ENCODE measurements at regions not wholly inside any gene's neighbourhood (a gene's known extent, or its start where the extent isn't known, plus 50 kb on each side); places are given as distances from the start of the nearest gene placed in this dataset.
"Not testable (repeated sequence)": the region's sequence is repeated elsewhere in the genome, so short reads cannot be mapped to it uniquely, and the experiment has no call there.

DNA sequence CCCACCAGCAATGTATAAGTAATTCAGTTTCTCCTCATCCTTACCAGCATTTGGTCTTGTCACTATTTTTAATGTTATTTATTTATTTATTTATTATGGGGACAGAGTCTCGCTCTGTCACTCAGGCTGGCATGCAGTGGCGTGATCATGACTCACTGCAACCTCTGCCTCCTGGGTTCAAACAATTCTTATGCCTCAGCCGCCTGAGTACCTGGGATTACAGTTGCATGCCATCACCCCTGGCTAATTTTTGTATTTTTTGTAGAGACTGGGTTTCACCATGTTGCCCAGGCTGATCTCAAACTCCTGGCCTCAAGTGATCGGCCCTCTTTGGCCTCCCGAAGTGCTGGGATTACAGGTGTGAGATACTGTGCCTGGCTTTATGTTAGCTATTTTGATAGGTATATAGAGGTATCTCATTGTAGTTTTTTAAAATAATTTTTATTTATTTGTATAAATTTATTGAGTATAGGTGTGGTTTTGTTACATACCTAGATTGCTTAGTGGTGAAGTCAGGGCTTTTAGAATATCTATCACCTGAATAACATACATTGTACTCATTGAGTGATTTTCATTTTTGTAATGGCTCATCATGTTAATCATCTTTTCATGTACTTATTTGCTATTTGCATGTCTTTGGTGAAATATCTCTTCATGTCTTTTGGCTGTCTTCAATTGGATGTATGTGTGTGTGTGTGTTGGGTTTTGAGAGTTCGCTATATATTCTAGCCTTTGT is 53.3 kb downstream of the TANC2 start:
- DNase-seq, result no peak
- no peak overlapping the region for H3K27ac Mint-ChIP-seq
- no peaks in the 10 kb centered on the region for H3K27me3 Mint-ChIP-seq
- no peak overlapping the region for H3K4me3 Mint-ChIP-seq
- H3K36me3 Mint-ChIP-seq (ENCODE audit: low read depth), result no peaks in the 10 kb centered on the region
- H3K9me3 Mint-ChIP-seq, result no peaks in the 10 kb centered on the region
- intact Hi-C loops (cut with micrococcal nuclease), result no loop called here
- H3K4me1 Mint-ChIP-seq, result no peaks in the 10 kb centered on the region

DNA sequence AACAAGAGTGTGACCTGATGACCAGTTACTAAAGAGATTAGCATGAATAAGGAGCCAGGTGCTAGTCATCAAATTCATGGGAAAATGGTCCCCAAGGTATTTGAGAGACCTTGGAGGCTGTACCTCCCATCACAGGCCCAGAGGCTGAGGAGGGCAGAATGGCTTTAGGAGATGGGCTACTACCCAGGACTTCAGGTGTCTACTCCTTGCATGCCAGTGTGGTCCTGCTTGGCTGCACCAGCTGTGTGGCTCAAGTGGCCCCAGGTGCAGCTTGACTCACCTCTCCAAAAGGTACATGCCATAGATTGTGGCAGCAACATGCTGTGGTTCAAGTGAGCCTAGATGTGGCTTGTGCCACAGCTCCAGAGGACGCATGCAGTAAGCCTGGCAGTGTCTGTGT is 56.5 kb downstream of the TANC2 start:
- no peak for DNase-seq
- Mint-ChIP-seq H3K9me3 (no peaks in the 10 kb centered on the region), H3K4me1 (no peaks in the 10 kb centered on the region), H3K27me3 (no peaks in the 10 kb centered on the region), H3K36me3 (ENCODE audit: low read depth) (no peaks in the 10 kb centered on the region), H3K4me3 (no peak overlapping the region), H3K27ac (no peak overlapping the region)
- intact Hi-C loops (cut with micrococcal nuclease), result no loop called here

- no peak overlapping the region for H3K4me3 Mint-ChIP-seq
- H3K27ac Mint-ChIP-seq, result no peak overlapping the region
- no peaks in the 10 kb centered on the region for H3K36me3 Mint-ChIP-seq (ENCODE audit: low read depth)
- no peak for DNase-seq
- H3K4me1 Mint-ChIP-seq, result no peaks in the 10 kb centered on the region
- H3K9me3 Mint-ChIP-seq, result no peaks in the 10 kb centered on the region
- intact Hi-C loops (cut with micrococcal nuclease), result no loop called here
- H3K27me3 Mint-ChIP-seq, result no peaks in the 10 kb centered on the region
These were observed 57.0 kb downstream of the TANC2 start for GRCh38 chr17:63023049-63023448.

GRCh38 chr17:63024201-63024600 is 58.2 kb downstream of the TANC2 start:
- Mint-ChIP-seq H3K9me3 (no peaks in the 10 kb centered on the region), H3K27me3 (peaks cover 5% of the 10 kb centered on the region), H3K27ac (no peak overlapping the region), H3K4me3 (no peak overlapping the region), H3K4me1 (no peaks in the 10 kb centered on the region), H3K36me3 (ENCODE audit: low read depth) (no peaks in the 10 kb centered on the region)
- intact Hi-C loops (cut with micrococcal nuclease), result no loop called here
- DNase-seq, result no peak

DNA sequence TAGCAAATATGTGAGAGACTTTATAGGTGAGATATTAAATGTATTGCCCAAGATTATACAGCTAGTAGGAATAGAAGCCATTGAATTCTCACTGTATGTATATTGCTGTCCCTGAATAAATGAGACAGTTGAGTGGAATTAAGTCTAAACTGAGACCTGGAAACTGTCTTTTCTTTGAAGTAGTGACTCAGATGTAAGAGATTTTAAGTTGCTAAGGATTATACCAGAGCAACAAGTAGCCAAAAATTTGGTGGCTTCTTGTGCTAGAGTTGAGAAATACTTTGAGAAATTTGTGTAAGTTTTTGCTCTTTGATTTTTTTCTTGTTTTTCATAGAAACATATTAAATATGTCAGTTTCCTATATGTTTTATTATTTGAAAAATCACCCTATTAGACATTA is 58.7 kb downstream of the TANC2 start:
- intact Hi-C loops (cut with micrococcal nuclease), result no loop called here
- no peak overlapping the region for H3K4me3 Mint-ChIP-seq
- H3K27ac Mint-ChIP-seq, result no peak overlapping the region
- no peaks in the 10 kb centered on the region for H3K9me3 Mint-ChIP-seq
- H3K36me3 Mint-ChIP-seq (ENCODE audit: low read depth), result no peaks in the 10 kb centered on the region
- no peaks in the 10 kb centered on the region for H3K4me1 Mint-ChIP-seq
- DNase-seq, result no peak
- H3K27me3 Mint-ChIP-seq, result peaks cover 8% of the 10 kb centered on the region

DNA sequence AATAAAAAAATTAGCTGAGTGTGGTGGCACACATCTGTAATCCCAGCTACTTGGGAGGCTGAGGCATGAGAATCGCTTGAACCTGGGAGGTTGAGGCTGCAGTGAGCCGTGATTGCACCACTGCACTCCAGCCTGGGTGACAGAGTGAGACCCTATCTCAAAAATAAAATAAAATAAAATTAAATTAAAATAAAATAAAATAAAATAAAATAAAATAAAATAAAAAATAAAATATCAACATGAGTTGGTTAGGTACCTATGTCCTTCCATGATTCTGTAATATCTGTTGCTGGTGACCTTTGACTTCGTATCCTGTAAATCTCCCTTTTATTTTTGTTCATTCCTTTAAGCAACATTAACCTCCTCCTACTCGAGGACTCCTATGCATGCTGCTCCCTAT is 59.6 kb downstream of the TANC2 start:
- H3K9me3 Mint-ChIP-seq; H3K27me3 Mint-ChIP-seq; H3K36me3 Mint-ChIP-seq (ENCODE audit: low read depth); H3K27ac Mint-ChIP-seq; DNase-seq; H3K4me1 Mint-ChIP-seq; H3K4me3 Mint-ChIP-seq; intact Hi-C loops (cut with micrococcal nuclease): not testable (repeated sequence)

DNA sequence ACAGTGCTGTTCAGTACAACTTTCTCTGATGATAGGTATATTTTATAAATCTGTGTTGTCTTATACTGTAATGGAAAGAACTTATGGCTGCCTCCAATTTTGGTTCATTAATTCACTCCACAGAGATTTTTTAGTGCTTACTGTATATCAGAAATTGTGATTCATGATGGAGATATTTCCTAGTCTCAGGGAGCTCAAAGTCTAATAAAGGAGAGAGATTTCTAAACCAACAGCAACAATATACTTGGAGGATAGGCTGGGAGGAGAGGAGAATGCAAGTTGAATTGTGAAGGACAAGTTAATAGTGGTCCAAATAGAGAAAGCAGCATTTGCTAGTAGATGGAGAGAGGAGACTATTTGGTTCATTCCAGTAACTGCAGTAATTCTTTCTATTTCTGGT is 63.5 kb downstream of the TANC2 start:
- no peaks in the 10 kb centered on the region for H3K4me1 Mint-ChIP-seq
- peaks cover 10% of the 10 kb centered on the region for H3K27me3 Mint-ChIP-seq
- intact Hi-C loops (cut with micrococcal nuclease), result no loop called here
- H3K36me3 Mint-ChIP-seq (ENCODE audit: low read depth), result no peaks in the 10 kb centered on the region
- H3K4me3 Mint-ChIP-seq, result no peak overlapping the region
- H3K27ac Mint-ChIP-seq, result no peak overlapping the region
- no peak for DNase-seq
- no peaks in the 10 kb centered on the region for H3K9me3 Mint-ChIP-seq

- Mint-ChIP-seq H3K36me3 (ENCODE audit: low read depth) (no peaks in the 10 kb centered on the region), H3K4me3 (no peak overlapping the region), H3K27ac (no peak overlapping the region), H3K27me3 (peaks cover 10% of the 10 kb centered on the region), H3K4me1 (no peaks in the 10 kb centered on the region), H3K9me3 (no peaks in the 10 kb centered on the region)
- DNase-seq, result no peak
- intact Hi-C loops (cut with micrococcal nuclease), result no loop called here
These were observed 66.1 kb downstream of the TANC2 start for GRCh38 chr17:63032142-63032541.

GRCh38 chr17:63033142-63033541 is 67.1 kb downstream of the TANC2 start:
- Mint-ChIP-seq H3K27me3 (peaks cover 10% of the 10 kb centered on the region), H3K27ac (no peak overlapping the region), H3K4me3 (no peak overlapping the region), H3K4me1 (no peaks in the 10 kb centered on the region), H3K9me3 (no peaks in the 10 kb centered on the region), H3K36me3 (ENCODE audit: low read depth) (no peaks in the 10 kb centered on the region)
- intact Hi-C loops (cut with micrococcal nuclease), result no loop called here
- no peak for DNase-seq

GRCh38 chr17:63035271-63035670 is 69.2 kb downstream of the TANC2 start:
- H3K4me1 Mint-ChIP-seq, result peaks cover 2% of the 10 kb centered on the region
- intact Hi-C loops (cut with micrococcal nuclease), result no loop called here

DNA sequence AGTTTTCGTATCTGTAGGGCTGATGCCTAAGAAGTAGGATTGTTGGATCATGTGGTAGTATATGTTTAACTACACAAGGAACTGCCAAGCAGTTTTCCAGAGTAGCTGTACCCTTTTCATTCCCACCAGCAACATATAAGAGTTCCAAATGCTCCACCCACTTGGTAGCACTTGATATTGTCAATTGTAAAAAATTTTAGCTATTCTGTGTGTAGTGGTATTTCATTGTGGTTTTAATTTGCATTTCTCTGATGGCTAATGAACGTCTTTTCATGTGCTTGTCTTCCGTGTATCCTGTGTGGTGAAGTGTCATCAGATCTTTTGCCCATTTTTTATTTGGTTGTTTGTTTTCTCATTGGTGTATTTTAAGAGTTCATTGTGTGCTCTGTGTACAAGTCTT is 69.7 kb downstream of the TANC2 start:
- Mint-ChIP-seq H3K9me3 (no peaks in the 10 kb centered on the region), H3K36me3 (ENCODE audit: low read depth) (no peaks in the 10 kb centered on the region), H3K4me3 (no peak overlapping the region), H3K27me3 (peaks cover 3% of the 10 kb centered on the region), H3K4me1 (peaks cover 2% of the 10 kb centered on the region), H3K27ac (no peak overlapping the region)
- intact Hi-C loops (cut with micrococcal nuclease), result no loop called here
- DNase-seq, result no peak

More at GRCh38 chr17:63035271-63035670, 69.2 kb downstream of the TANC2 start:
- Mint-ChIP-seq H3K27me3 (peaks cover 4% of the 10 kb centered on the region), H3K36me3 (ENCODE audit: low read depth) (no peaks in the 10 kb centered on the region), H3K9me3 (no peaks in the 10 kb centered on the region), H3K27ac (no peak overlapping the region), H3K4me3 (no peak overlapping the region)
- DNase-seq, result no peak

GRCh38 chr17:63039342-63039741 is 73.3 kb downstream of the TANC2 start:
- Mint-ChIP-seq H3K27me3 (peaks cover 3% of the 10 kb centered on the region), H3K4me1 (peaks cover 2% of the 10 kb centered on the region), H3K4me3 (no peak overlapping the region), H3K9me3 (no peaks in the 10 kb centered on the region), H3K36me3 (ENCODE audit: low read depth) (no peaks in the 10 kb centered on the region), H3K27ac (no peak overlapping the region)
- no peak for DNase-seq
- intact Hi-C loops (cut with micrococcal nuclease), result no loop called here

DNA sequence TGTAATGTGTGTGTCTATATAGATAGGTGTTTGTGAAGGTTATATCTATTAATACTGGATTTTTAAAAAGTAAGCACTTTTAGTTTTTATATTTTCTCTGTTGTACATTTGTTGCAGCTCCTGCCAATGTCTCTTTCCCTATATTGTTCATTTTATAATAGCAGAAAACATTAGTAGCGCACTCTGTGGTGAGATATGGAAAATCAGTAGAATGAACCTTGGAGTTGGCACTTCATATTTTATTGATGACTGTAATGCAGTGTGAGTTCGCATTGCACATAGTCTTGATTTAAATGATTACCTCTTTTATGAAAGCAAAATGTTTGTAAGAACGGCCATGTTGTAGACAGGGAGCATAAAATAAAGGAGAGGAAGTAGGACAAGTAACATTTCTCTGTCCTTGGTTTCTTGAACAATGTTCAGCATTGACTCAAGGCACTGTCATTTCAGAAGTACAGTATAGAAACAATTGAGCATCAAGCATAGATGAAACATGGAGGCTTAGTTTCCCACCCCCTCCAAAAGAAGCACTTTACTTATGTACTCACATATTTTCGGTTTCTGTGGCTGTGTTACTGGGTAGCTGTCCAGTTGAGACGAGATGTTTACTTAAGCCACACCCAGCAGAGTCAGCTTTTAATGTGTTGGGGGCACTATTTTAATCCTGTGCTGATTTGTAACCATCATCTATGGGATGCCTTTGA is 74.0 kb downstream of the TANC2 start:
- intact Hi-C loops (cut with micrococcal nuclease), result no loop called here
- no peak overlapping the region for H3K4me3 Mint-ChIP-seq
- DNase-seq, result no peak
- H3K4me1 Mint-ChIP-seq, result peaks cover 2% of the 10 kb centered on the region
- no peaks in the 10 kb centered on the region for H3K36me3 Mint-ChIP-seq (ENCODE audit: low read depth)
- H3K27me3 Mint-ChIP-seq, result peaks cover 3% of the 10 kb centered on the region
- H3K9me3 Mint-ChIP-seq, result no peaks in the 10 kb centered on the region
- no peak overlapping the region for H3K27ac Mint-ChIP-seq

GRCh38 chr17:63040816-63041215 is 74.8 kb downstream of the TANC2 start:
- Mint-ChIP-seq H3K9me3 (no peaks in the 10 kb centered on the region), H3K36me3 (ENCODE audit: low read depth) (no peaks in the 10 kb centered on the region), H3K4me1 (peaks cover 2% of the 10 kb centered on the region), H3K4me3 (no peak overlapping the region), H3K27ac (no peak overlapping the region), H3K27me3 (peaks cover 3% of the 10 kb centered on the region)
- no peak for DNase-seq
- intact Hi-C loops (cut with micrococcal nuclease), result no loop called here

GRCh38 chr17:63041251-63041650 is 75.2 kb downstream of the TANC2 start:
- DNase-seq, result no peak
- Mint-ChIP-seq H3K27me3 (peaks cover 3% of the 10 kb centered on the region), H3K27ac (no peak overlapping the region), H3K4me3 (no peak overlapping the region), H3K36me3 (ENCODE audit: low read depth) (no peaks in the 10 kb centered on the region), H3K9me3 (no peaks in the 10 kb centered on the region), H3K4me1 (peaks cover 2% of the 10 kb centered on the region)
- intact Hi-C loops (cut with micrococcal nuclease), result no loop called here

All from activated CD4-positive, alpha-beta T cell treated with anti-CD3 and anti-CD28 coated beads, Interleukin-2, amount 10 ng/mL, durations not matched to agents 24 days and 14 days (primary cell).